ENCODE measurements at regions not wholly inside any gene's neighbourhood (a gene's known extent, or its start where the extent isn't known, plus 50 kb on each side); places are given as distances from the start of the nearest gene placed in this dataset.

GRCh38 chr9:7304627-7304995 is 495.0 kb downstream of the DMAC1 start:
- Histone ChIP-seq H3K9ac (no peak overlapping the region), H3K4me1 (no peaks in the 10 kb centered on the region), H3K27me3 (ENCODE audit: control insufficient read depth, insufficient read depth, low read length) (no peaks in the 10 kb centered on the region), H3K4me3 (ENCODE audit: low read depth, low read length) (no peak overlapping the region), H3K27ac (no peak overlapping the region), H3K9me3 (ENCODE audit: control insufficient read depth, low read length) (no peaks in the 10 kb centered on the region), H3K4me2 (ENCODE audit: low read length) (no peak overlapping the region), H3K36me3 (ENCODE audit: control insufficient read depth, insufficient read depth, low read length) (no peaks in the 10 kb centered on the region), H3K79me2 (no peaks in the 10 kb centered on the region), H2AFZ (no peak overlapping the region)
- TF ChIP-seq, protein P1, sequence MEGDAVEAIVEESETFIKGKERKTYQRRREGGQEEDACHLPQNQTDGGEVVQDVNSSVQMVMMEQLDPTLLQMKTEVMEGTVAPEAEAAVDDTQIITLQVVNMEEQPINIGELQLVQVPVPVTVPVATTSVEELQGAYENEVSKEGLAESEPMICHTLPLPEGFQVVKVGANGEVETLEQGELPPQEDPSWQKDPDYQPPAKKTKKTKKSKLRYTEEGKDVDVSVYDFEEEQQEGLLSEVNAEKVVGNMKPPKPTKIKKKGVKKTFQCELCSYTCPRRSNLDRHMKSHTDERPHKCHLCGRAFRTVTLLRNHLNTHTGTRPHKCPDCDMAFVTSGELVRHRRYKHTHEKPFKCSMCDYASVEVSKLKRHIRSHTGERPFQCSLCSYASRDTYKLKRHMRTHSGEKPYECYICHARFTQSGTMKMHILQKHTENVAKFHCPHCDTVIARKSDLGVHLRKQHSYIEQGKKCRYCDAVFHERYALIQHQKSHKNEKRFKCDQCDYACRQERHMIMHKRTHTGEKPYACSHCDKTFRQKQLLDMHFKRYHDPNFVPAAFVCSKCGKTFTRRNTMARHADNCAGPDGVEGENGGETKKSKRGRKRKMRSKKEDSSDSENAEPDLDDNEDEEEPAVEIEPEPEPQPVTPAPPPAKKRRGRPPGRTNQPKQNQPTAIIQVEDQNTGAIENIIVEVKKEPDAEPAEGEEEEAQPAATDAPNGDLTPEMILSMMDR (IDR thresholded peaks at IDR 0.05), result no peak

GRCh38 chr9:7303907-7304626 is 495.5 kb downstream of the DMAC1 start:
- H3K4me3 ChIP-seq (ENCODE audit: low read depth, low read length), result no peak overlapping the region
- H3K79me2 ChIP-seq, result no peaks in the 10 kb centered on the region
- H3K4me1 ChIP-seq, result no peaks in the 10 kb centered on the region
- no peak overlapping the region for H3K9ac ChIP-seq
- no peaks in the 10 kb centered on the region for H3K9me3 ChIP-seq (ENCODE audit: control insufficient read depth, low read length)
- TF ChIP-seq, protein P1 (IDR thresholded peaks at IDR 0.05), result no peak
- H3K27ac ChIP-seq, result no peak overlapping the region
- H3K36me3 ChIP-seq (ENCODE audit: control insufficient read depth, insufficient read depth, low read length), result no peaks in the 10 kb centered on the region
- no peaks in the 10 kb centered on the region for H3K27me3 ChIP-seq (ENCODE audit: control insufficient read depth, insufficient read depth, low read length)
- no peak overlapping the region for H2AFZ ChIP-seq
- no peak overlapping the region for H3K4me2 ChIP-seq (ENCODE audit: low read length)

- Histone ChIP-seq H3K27ac (no peak overlapping the region), H3K9ac (no peak overlapping the region), H3K9me3 (ENCODE audit: control insufficient read depth, low read length) (no peaks in the 10 kb centered on the region), H2AFZ (no peak overlapping the region), H3K4me3 (ENCODE audit: low read depth, low read length) (no peak overlapping the region), H3K36me3 (ENCODE audit: control insufficient read depth, insufficient read depth, low read length) (no peaks in the 10 kb centered on the region), H3K79me2 (no peaks in the 10 kb centered on the region), H3K27me3 (ENCODE audit: control insufficient read depth, insufficient read depth, low read length) (no peaks in the 10 kb centered on the region), H3K4me1 (no peaks in the 10 kb centered on the region), H3K4me2 (ENCODE audit: low read length) (no peak overlapping the region)
- TF ChIP-seq, protein P1 (IDR thresholded peaks at IDR 0.05), result no peak
Observed at GRCh38 chr9:7300484-7300883, 499.1 kb downstream of the DMAC1 start.

DNA sequence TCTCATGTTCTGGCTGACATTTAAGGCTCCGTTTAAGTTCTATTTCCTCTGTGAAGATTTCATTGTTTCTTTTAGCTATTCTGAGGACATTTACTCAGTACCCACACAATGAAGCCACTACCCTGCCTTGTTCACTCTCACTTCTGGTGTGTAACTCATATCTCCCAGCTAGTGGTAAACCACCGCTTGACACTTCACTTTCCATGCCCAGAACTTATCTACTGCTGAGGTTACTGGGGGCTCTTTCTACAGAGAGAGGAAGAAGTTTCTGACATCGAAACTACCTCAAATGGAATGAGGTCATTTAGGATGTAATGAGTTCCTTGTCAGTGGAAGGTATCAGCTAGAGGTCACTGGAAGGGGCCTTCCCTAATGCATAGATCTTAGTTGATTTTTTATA is 501.5 kb downstream of the DMAC1 start:
- Histone ChIP-seq H3K36me3 (ENCODE audit: control insufficient read depth, insufficient read depth, low read length) (no peaks in the 10 kb centered on the region), H3K9me3 (ENCODE audit: control insufficient read depth, low read length) (no peaks in the 10 kb centered on the region)
- TF ChIP-seq, protein P1 (IDR thresholded peaks at IDR 0.05), result no peak

GRCh38 chr9:7297521-7297920 is 502.1 kb downstream of the DMAC1 start:
- TF ChIP-seq, protein P1 (IDR thresholded peaks at IDR 0.05), result no peak
- no peak overlapping the region for H3K4me2 ChIP-seq (ENCODE audit: low read length)

More for the DNA sequence above, 501.5 kb downstream of the DMAC1 start:
- Histone ChIP-seq H3K27ac (no peak overlapping the region), H3K4me2 (ENCODE audit: low read length) (no peak overlapping the region), H3K4me3 (ENCODE audit: low read depth, low read length) (no peak overlapping the region), H3K4me1 (no peaks in the 10 kb centered on the region), H3K27me3 (ENCODE audit: control insufficient read depth, insufficient read depth, low read length) (no peaks in the 10 kb centered on the region), H3K79me2 (no peaks in the 10 kb centered on the region), H3K9ac (no peak overlapping the region), H2AFZ (no peak overlapping the region)

More at GRCh38 chr9:7297521-7297920, 502.1 kb downstream of the DMAC1 start:
- Histone ChIP-seq H3K27ac (no peak overlapping the region), H3K27me3 (ENCODE audit: control insufficient read depth, insufficient read depth, low read length) (no peaks in the 10 kb centered on the region), H3K79me2 (no peaks in the 10 kb centered on the region), H3K4me1 (no peaks in the 10 kb centered on the region), H3K9ac (no peak overlapping the region), H3K36me3 (ENCODE audit: control insufficient read depth, insufficient read depth, low read length) (no peaks in the 10 kb centered on the region), H3K9me3 (ENCODE audit: control insufficient read depth, low read length) (no peaks in the 10 kb centered on the region), H3K4me3 (ENCODE audit: low read depth, low read length) (no peak overlapping the region), H2AFZ (no peak overlapping the region)
